SK-N-SH (cell line): ENCODE measurements at regions not wholly inside any gene's neighbourhood (a gene's known extent, or its start where the extent isn't known, plus 50 kb on each side); places are given as distances from the start of the nearest gene placed in this dataset.

Experiments used
- CTCF ChIA-PET: fragments of 300-600, 350-600 bp; formaldehyde crosslinking; extraction: SDS; loops from one replicate; lab custom pipeline; 2021; lab: Yijun Ruan, JAX
- POLR2A ChIA-PET: fragments of 350-600 bp; sonication (Branson Sonifier 250); formaldehyde crosslinking; extraction: SDS; loops from one replicate; lab custom pipeline; 2020; ENCODE audit warnings: antibody characterized with exemption, inconsistent platforms; lab: Yijun Ruan, JAX
- DNase-seq: peaks from one replicate; pipeline ENCODE4 v3.0.0; 2012
- H2AFZ ChIP-seq: fragments of 200-600 bp; sonication (generic); 2 replicates; pipeline ENCODE4 v1.8.1; 2016; ENCODE audit warnings: antibody characterized with exemption, mild to moderate bottlenecking, low read depth
- H3F3A ChIP-seq: fragments of 200-600 bp; sonication (generic); replicated peaks from 2 replicates; pipeline ENCODE3; 2016; ENCODE audit warnings: antibody characterized with exemption, mild to moderate bottlenecking; ENCODE audit not compliant: insufficient read depth
- H3K27ac ChIP-seq, 2 experiments: fragments of 200-500 bp in 1 of 2; fragments of 200-600 bp in 1 of 2; sonication (Bioruptor generic) in 1 of 2; sonication (generic), shearing (Covaris generic) in 1 of 2; 2 replicates each; pipeline versions ENCODE4 v1.5.1 to v1.6.1; 2014 to 2016; ENCODE audit warnings: low read depth in 2 of 2, inconsistent platforms in 1 of 2, low read length in 1 of 2, mild to moderate bottlenecking in 1 of 2, mixed read lengths in 1 of 2
- H3K27me3 ChIP-seq: fragments of 200-600 bp; sonication (generic), shearing (Covaris generic); 2 replicates; pipeline ENCODE4 v1.6.1; 2016; ENCODE audit warnings: mixed run types; ENCODE audit not compliant: insufficient read depth
- H3K36me3 ChIP-seq, 2 experiments: fragments of 200-500 bp in 1 of 2; fragments of 200-600 bp in 1 of 2; sonication (Bioruptor generic) in 1 of 2; sonication (generic) in 1 of 2; replicated peaks in 1 of 2; 2 replicates each; pipeline versions ENCODE3 to v1.5.1; 2014 to 2016; ENCODE audit warnings: low read length in 1 of 2, mild to moderate bottlenecking in 1 of 2; ENCODE audit not compliant: insufficient read depth in 2 of 2, control insufficient read depth in 1 of 2
- H3K4me1 ChIP-seq, 2 experiments: fragments of 200-500 bp in 1 of 2; fragments of 200-600 bp in 1 of 2; sonication (Bioruptor generic) in 1 of 2; sonication (generic), shearing (Covaris generic) in 1 of 2; 2 replicates each; pipeline versions ENCODE4 v1.5.1 to v1.6.1; 2014 to 2016; ENCODE audit warnings: low read depth in 1 of 2, low read length in 1 of 2, mixed run types in 1 of 2; ENCODE audit not compliant: insufficient read depth in 2 of 2, control insufficient read depth in 1 of 2
- H3K4me2 ChIP-seq: fragments of 200-600 bp; sonication (generic), shearing (Covaris generic); 2 replicates; pipeline ENCODE4 v1.6.1; 2017; ENCODE audit warnings: mixed run types
- H3K4me3 ChIP-seq, 2 experiments: fragments of 200-500 bp in 1 of 2; fragments of 200-600 bp in 1 of 2; sonication (Bioruptor generic) in 1 of 2; sonication (generic), shearing (Covaris generic) in 1 of 2; 2 replicates each; pipeline versions ENCODE4 v1.5.1 to v1.8.1; 2014 to 2016; ENCODE audit warnings: low read depth in 2 of 2, inconsistent platforms in 1 of 2, low read length in 1 of 2, mild to moderate bottlenecking in 1 of 2, mixed read lengths in 1 of 2, moderate library complexity in 1 of 2
- H3K79me2 ChIP-seq: fragments of 200-600 bp; sonication (generic); 2 replicates; pipeline ENCODE4 v1.8.1; 2017; ENCODE audit warnings: mild to moderate bottlenecking; ENCODE audit not compliant: insufficient read depth
- H3K9ac ChIP-seq: fragments of 200-600 bp; sonication (generic); 2 replicates; pipeline ENCODE4 v1.6.1; 2017; ENCODE audit warnings: mixed run types
- H3K9me2 ChIP-seq: fragments of 200-600 bp; sonication (generic); 2 replicates; pipeline ENCODE4 v1.6.1; 2017; ENCODE audit warnings: mixed run types
- H3K9me3 ChIP-seq: fragments of 200-600 bp; sonication (generic); 2 replicates; pipeline ENCODE4 v1.6.1; 2017; ENCODE audit warnings: mixed run types, mild to moderate bottlenecking, moderate library complexity
- H4K20me1 ChIP-seq: fragments of 200-600 bp; sonication (generic); 2 replicates; pipeline ENCODE4 v1.6.1; 2017; ENCODE audit warnings: mild to moderate bottlenecking, mixed run types; ENCODE audit not compliant: insufficient read depth
- EP300 ChIP-seq, 2 experiments: IDR thresholded peaks; 2 replicates each; pipeline versions ENCODE4 v1.4.0 to v1.6.1; 2012; ENCODE audit warnings: borderline replicate concordance in 1 of 2, low read depth in 1 of 2, low read length in 1 of 2
- FOXJ3 ChIP-seq: sonication (generic); formaldehyde crosslinking; IDR thresholded peaks from 2 replicates; pipeline ENCODE4 v1.5.1; 2020; ENCODE audit warnings: mild to moderate bottlenecking, missing genetic modification reagents
- MEF2A ChIP-seq: IDR thresholded peaks from 2 replicates; pipeline ENCODE4 v1.4.0; 2012; ENCODE audit warnings: low read depth, borderline replicate concordance
- NRF1 ChIP-seq: IDR thresholded peaks from 2 replicates; pipeline ENCODE4 v1.6.1; 2012; ENCODE audit warnings: low read depth, mild to moderate bottlenecking, low read length
- POLR2AphosphoS5 ChIP-seq: IDR thresholded peaks from 2 replicates; pipeline ENCODE4 v1.6.1; 2012; ENCODE audit warnings: low read depth, low read length
- REST ChIP-seq: IDR thresholded peaks from 2 replicates; pipeline ENCODE4 v1.6.1; 2012; ENCODE audit warnings: mild to moderate bottlenecking, low read depth, low read length, moderate library complexity
- TEAD4 ChIP-seq: IDR thresholded peaks from 2 replicates; pipeline ENCODE4 v1.4.0; 2012; ENCODE audit warnings: mild to moderate bottlenecking, borderline replicate concordance; ENCODE audit not compliant: insufficient read depth
- USF1 ChIP-seq: IDR thresholded peaks from 2 replicates; pipeline ENCODE4 v1.4.0; 2012; ENCODE audit warnings: low read depth, borderline replicate concordance
- WGBS: methylation state at CpG from one replicate; pipeline ENCODE4 v1.1.6; 2017; ENCODE audit warnings: low lambda C conversion rate; 5-methylcytosine and 5-hydroxymethylcytosine counted together

- Histone ChIP-seq H3K27ac (peak overlapping the region in 1 of 2 experiments; percentile 13; a peak in 1 of 4 replicates), H3K79me2 (no peaks in the 10 kb centered on the region; the same call in 1 of the 2 replicates), H3F3A (no peaks in the 10 kb centered on the region), H3K4me2 (no peak overlapping the region), H3K9me3 (no peaks in the 10 kb centered on the region), H3K36me3 (no peaks in the 10 kb centered on the region), H3K4me1 (no peaks in the 10 kb centered on the region; a peak in 1 of 4 replicates), H2AFZ (0 out of 2 replicates have a peak overlapping the region, but pooled peaks have one; percentile 39), H3K4me3 (no peak overlapping the region), H3K27me3 (no peaks in the 10 kb centered on the region), H4K20me1 (no peaks in the 10 kb centered on the region), H3K9ac (no peak overlapping the region), H3K9me2 (no peaks in the 10 kb centered on the region)
- no peak for TF ChIP-seq USF1
- POLR2A ChIA-PET = no interaction called here
- no peak for DNase-seq
- CTCF ChIA-PET = no interaction called here
- WGBS = 6% methylated on average over 2 of the region's 2 CpGs
Observed at GRCh38 chr1:170296642-170297041, 150.9 kb downstream of the NTMT2 start.

GRCh38 chr1:170301596-170301995, 155.8 kb downstream of the NTMT2 start:
- ChIA-PET CTCF (no interaction called here), POLR2A (no interaction called here)
- 46% methylated on average over 3 of the region's 3 CpGs for WGBS
- Histone ChIP-seq H3K79me2 (no peaks in the 10 kb centered on the region), H3K9me3 (no peaks in the 10 kb centered on the region), H3K27ac (no peak overlapping the region), H3K9me2 (no peaks in the 10 kb centered on the region), H4K20me1 (no peaks in the 10 kb centered on the region), H3K27me3 (no peaks in the 10 kb centered on the region), H3K9ac (no peak overlapping the region), H3K4me1 (no peaks in the 10 kb centered on the region; a peak in 1 of 4 replicates), H3F3A (no peaks in the 10 kb centered on the region), H2AFZ (no peak overlapping the region; the same call in 1 of the 2 replicates), H3K4me3 (no peak overlapping the region), H3K4me2 (no peak overlapping the region), H3K36me3 (no peaks in the 10 kb centered on the region)
- no peak for TF ChIP-seq EP300 (IDR thresholded peaks at IDR 0.05; ENCODE audit: borderline replicate concordance in 1 of 2, low read depth in 1 of 2, low read length in 1 of 2)
- TF ChIP-seq NRF1 = no peak
- no peak for TF ChIP-seq TEAD4
- no peak for DNase-seq

GRCh38 chr1:170303034-170303433, 157.3 kb downstream of the NTMT2 start:
- no peak overlapping the region for H3K27ac ChIP-seq
- H2AFZ ChIP-seq = no peak overlapping the region
- no peaks in the 10 kb centered on the region for H4K20me1 ChIP-seq
- no peak for TF ChIP-seq REST
- TF ChIP-seq EP300 (IDR thresholded peaks at IDR 0.05; ENCODE audit: borderline replicate concordance in 1 of 2, low read depth in 1 of 2, low read length in 1 of 2) = no peak
- TF ChIP-seq FOXJ3 = no peak
- TF ChIP-seq TEAD4 = no peak
- no peak for TF ChIP-seq MEF2A
- TF ChIP-seq POLR2AphosphoS5 = no peak
- TF ChIP-seq, all 33 proteins: peak for 0
- Histone ChIP-seq H3K9me3 (no peaks in the 10 kb centered on the region), H3K27me3 (no peaks in the 10 kb centered on the region), H3K79me2 (no peaks in the 10 kb centered on the region), H3K4me2 (no peak overlapping the region), H3K9me2 (no peaks in the 10 kb centered on the region), H3F3A (no peaks in the 10 kb centered on the region), H3K4me1 (no peaks in the 10 kb centered on the region; a peak in 1 of 4 replicates), H3K9ac (no peak overlapping the region), H3K4me3 (no peak overlapping the region), H3K36me3 (no peaks in the 10 kb centered on the region)
- DNase-seq = no peak
- 45% methylated on average over 1 of the region's 1 CpG for WGBS
- CTCF ChIA-PET = interaction anchor here (0.6 to 0.8 kb wide), 3 partner anchors 17 to 386 kb away, joined by 3 read pairs; no protein-coding TSS in a partner anchor
- POLR2A ChIA-PET = no interaction called here
